GM12892 (cell line): ENCODE measurements at regions not wholly inside any gene's neighbourhood (a gene's known extent, or its start where the extent isn't known, plus 50 kb on each side); places are given as distances from the start of the nearest gene placed in this dataset.

Experiments
- POLR2A ChIP-seq: IDR thresholded peaks from 2 replicates; pipeline ENCODE4 v1.6.1; 2011; ENCODE audit warnings: low read depth, low read length, control low read depth
- POLR2AphosphoS5 ChIP-seq: IDR thresholded peaks from 2 replicates; pipeline ENCODE4 v1.6.1; 2011; ENCODE audit warnings: low read depth, low read length, control low read depth
- TAF1 ChIP-seq: IDR thresholded peaks from 2 replicates; pipeline ENCODE4 v1.6.1; 2011; ENCODE audit warnings: low read depth, mild to moderate bottlenecking, control low read depth, low read length, borderline replicate concordance

DNA sequence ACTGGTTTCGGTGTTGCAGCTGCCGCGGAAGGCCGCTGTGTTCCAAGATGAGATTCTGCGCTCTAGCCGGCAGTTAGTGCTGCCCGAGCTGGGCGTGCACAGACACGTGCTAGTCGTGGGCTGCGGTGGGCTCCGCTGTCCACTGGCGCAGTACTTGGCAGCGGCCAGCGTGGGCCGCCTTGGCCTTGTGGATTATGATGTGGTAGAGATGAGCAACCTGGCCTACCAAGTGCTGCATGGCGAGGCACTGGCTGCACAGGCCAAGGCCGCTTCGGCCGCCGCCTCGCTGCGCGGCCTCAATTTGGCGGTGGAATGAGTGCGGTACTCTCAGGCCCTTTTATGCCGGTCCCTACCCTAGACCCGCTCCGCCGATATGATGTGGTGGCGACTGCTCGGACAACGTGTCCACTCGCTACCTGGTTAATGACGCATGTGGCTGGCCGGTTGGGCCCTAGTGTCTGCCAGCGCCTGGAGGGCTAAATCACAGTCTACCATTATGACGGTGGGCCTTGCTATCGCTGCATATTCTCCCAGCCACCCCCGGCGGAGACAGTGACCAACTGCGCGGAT lies 102.2 kb downstream of the SNAPC1 start:
- no peak for TF ChIP-seq POLR2AphosphoS5
- no peak for TF ChIP-seq TAF1
- no peak for TF ChIP-seq POLR2A
